GM23338 (cell line): ENCODE measurements at regions not wholly inside any gene's neighbourhood (a gene's known extent, or its start where the extent isn't known, plus 50 kb on each side); places are given as distances from the start of the nearest gene placed in this dataset.

Source experiments
- ATAC-seq: fragments of 200-7000 bp; cut with Tn5 transposase; 3 replicates; pipeline ENCODE4 v1.9.1; 2020
- DNase-seq: peaks from one replicate; pipeline ENCODE4 v3.0.0-alpha.2; 2015; ENCODE audit warnings: low spot score
- H2AFZ ChIP-seq: fragments of 200-600 bp; sonication (generic); 2 replicates; pipeline ENCODE4 v1.8.0; 2016; ENCODE audit warnings: antibody characterized with exemption, mild to moderate bottlenecking, moderate library complexity
- H3F3A ChIP-seq: fragments of 200-600 bp; sonication (generic); replicated peaks from 2 replicates; pipeline ENCODE4 v1.8.0; 2017; ENCODE audit warnings: antibody characterized with exemption, mixed run types, low read depth
- H3K27ac ChIP-seq: fragments of 200-600 bp; sonication (generic); 2 replicates; pipeline ENCODE4 v1.6.1; 2016; ENCODE audit warnings: low read depth
- H3K27me3 ChIP-seq: fragments of 200-600 bp; sonication (generic); 2 replicates; pipeline ENCODE4 v1.8.0; 2016; ENCODE audit warnings: mild to moderate bottlenecking, mixed run types, moderate library complexity; ENCODE audit not compliant: insufficient read depth
- H3K36me3 ChIP-seq: fragments of 200-600 bp; sonication (generic); 2 replicates; pipeline ENCODE4 v1.8.0; 2016; ENCODE audit warnings: mild to moderate bottlenecking; ENCODE audit not compliant: insufficient read depth
- H3K4me1 ChIP-seq: fragments of 200-600 bp; sonication (generic); 2 replicates; pipeline ENCODE4 v1.8.0; 2016; ENCODE audit warnings: mild to moderate bottlenecking, moderate library complexity; ENCODE audit not compliant: insufficient read depth
- H3K4me2 ChIP-seq: fragments of 200-600 bp; sonication (generic); 2 replicates; pipeline ENCODE4 v1.7.1; 2017; ENCODE audit warnings: mixed run types
- H3K4me3 ChIP-seq: fragments of 200-600 bp; sonication (generic); 2 replicates; pipeline ENCODE4 v1.6.1; 2016; ENCODE audit warnings: mixed run types
- H3K79me2 ChIP-seq: fragments of 200-600 bp; sonication (generic); replicated peaks from 2 replicates; pipeline ENCODE4 v1.8.0; 2017; ENCODE audit warnings: mild to moderate bottlenecking; ENCODE audit not compliant: insufficient read depth
- H3K9me2 ChIP-seq: fragments of 200-600 bp; sonication (generic); 2 replicates; pipeline ENCODE4 v1.8.0; 2017; ENCODE audit not compliant: insufficient read depth
- H4K20me1 ChIP-seq: fragments of 200-600 bp; sonication (generic); replicated peaks from 2 replicates; pipeline ENCODE4 v1.8.0; 2017; ENCODE audit warnings: mild to moderate bottlenecking; ENCODE audit not compliant: insufficient read depth
- H3K27ac Mint-ChIP-seq: 2 replicates; pipeline ENCODE4 v1.8.0; 2020; ENCODE audit warnings: inconsistent platforms, mild to moderate bottlenecking, moderate library complexity, mixed read lengths
- H3K27me3 Mint-ChIP-seq: 3 replicates; pipeline ENCODE4 v1.8.0; 2022; ENCODE audit warnings: low read depth, mild to moderate bottlenecking, moderate library complexity, mixed read lengths, inconsistent platforms; ENCODE audit not compliant: insufficient read depth, poor library complexity
- H3K36me3 Mint-ChIP-seq: 3 replicates; pipeline ENCODE4 v1.8.0; 2021; ENCODE audit warnings: low read depth, mild to moderate bottlenecking, inconsistent platforms, moderate library complexity, mixed read lengths
- H3K4me1 Mint-ChIP-seq: 3 replicates; pipeline ENCODE4 v1.8.0; 2020; ENCODE audit warnings: mild to moderate bottlenecking, inconsistent platforms, mixed read lengths
- H3K4me3 Mint-ChIP-seq: 3 replicates; pipeline ENCODE4 v1.8.0; 2021; ENCODE audit warnings: moderate library complexity, mild to moderate bottlenecking, inconsistent platforms, mixed read lengths
- H3K9me3 Mint-ChIP-seq: 3 replicates; pipeline ENCODE4 v1.8.0; 2020; ENCODE audit warnings: moderate library complexity, mild to moderate bottlenecking, inconsistent platforms, mixed read lengths
- CREB1 ChIP-seq: fragments of 250-450 bp; sonication (Bioruptor Pico); IDR thresholded peaks from 2 replicates; pipeline ENCODE4 v1.5.0; 2020; ENCODE audit warnings: low read depth, mild to moderate bottlenecking, moderate library complexity
- CTCF ChIP-seq, 2 experiments: fragments of 200-600 bp in 1 of 2; sonication (generic) in 1 of 2; conservative IDR thresholded peaks; 2 replicates each; pipeline versions ENCODE4 v1.5.1 to v1.6.1; 2016 to 2017; ENCODE audit warnings: antibody characterized with exemption in 2 of 2, low read depth in 2 of 2, mild to moderate bottlenecking in 2 of 2, moderate library complexity in 1 of 2
- EZH2 ChIP-seq: fragments of 200-600 bp; sonication (generic); IDR thresholded peaks from one replicate; pipeline ENCODE4 v1.8.0; 2017; ENCODE audit warnings: antibody characterized with exemption, mild to moderate bottlenecking, low read depth; ENCODE audit not compliant: unreplicated experiment
- EZH2phosphoT487 ChIP-seq: fragments of 200-600 bp; sonication (generic); IDR thresholded peaks from one replicate; pipeline ENCODE4 v1.8.1; 2018; ENCODE audit warnings: antibody characterized with exemption; ENCODE audit not compliant: unreplicated experiment
- JUNB ChIP-seq: IDR thresholded peaks from one replicate; pipeline ENCODE4 v1.6.1; 2016; ENCODE audit warnings: antibody characterized with exemption; ENCODE audit not compliant: unreplicated experiment
- NANOG ChIP-seq: IDR thresholded peaks from 2 replicates; pipeline ENCODE4 v1.6.1; 2016; ENCODE audit warnings: antibody characterized with exemption, borderline replicate concordance
- POLR2AphosphoS5 ChIP-seq: IDR thresholded peaks from 2 replicates; pipeline ENCODE4 v1.6.1; 2016; ENCODE audit warnings: antibody characterized with exemption, low read depth
- REST ChIP-seq: IDR thresholded peaks from one replicate; pipeline ENCODE4 v1.6.1; 2018; ENCODE audit warnings: antibody characterized with exemption; ENCODE audit not compliant: unreplicated experiment
- STAT1 ChIP-seq: IDR thresholded peaks from one replicate; pipeline ENCODE4 v1.6.1; 2016; ENCODE audit warnings: antibody characterized with exemption; ENCODE audit not compliant: unreplicated experiment
- ZNF114 ChIP-seq: fragments of 250-450 bp; sonication (Bioruptor Pico); IDR thresholded peaks from 2 replicates; pipeline ENCODE4 v1.5.0; 2020; ENCODE audit warnings: mild to moderate bottlenecking, moderate library complexity
- ZNF331 ChIP-seq: fragments of 250-450 bp; sonication (Bioruptor Pico); IDR thresholded peaks from 2 replicates; pipeline ENCODE4 v1.5.0; 2020; ENCODE audit warnings: low read depth, mild to moderate bottlenecking, moderate library complexity
- TF ChIP-seq, protein P1 (sequence below): fragments of 250-450 bp; sonication (Bioruptor Pico); IDR thresholded peaks from 2 replicates; pipeline ENCODE4 v1.5.0; 2020; ENCODE audit warnings: mild to moderate bottlenecking, moderate library complexity
- TF ChIP-seq, protein P2 (sequence below): IDR thresholded peaks from 2 replicates; pipeline ENCODE4 v1.6.1; 2016; ENCODE audit warnings: antibody characterized with exemption

DNA sequence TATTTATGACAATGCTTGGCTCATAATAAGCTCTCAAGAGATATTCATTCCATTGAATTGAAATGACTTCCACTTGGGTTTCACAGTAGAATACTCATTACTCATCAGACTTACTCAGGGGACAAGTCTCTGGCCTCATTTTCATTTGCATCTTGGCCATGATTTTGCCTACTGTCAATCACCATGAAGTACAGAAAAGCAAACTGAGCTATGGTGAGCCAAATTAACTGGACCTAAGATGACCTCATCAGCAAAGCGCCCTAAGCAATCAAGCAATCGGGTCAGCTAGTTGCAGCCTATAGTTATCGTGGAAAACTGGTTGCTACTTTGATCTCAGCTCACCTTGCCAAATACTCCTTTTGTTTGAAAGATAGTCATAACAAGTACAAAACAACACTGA lies 494.7 kb upstream of the SLC35B3 start:
- TF ChIP-seq EZH2 (no peak), REST (no peak), ZNF331 (CRISPR knock-in tag) (no peak), CREB1 (CRISPR knock-in tag) (no peak), EZH2phosphoT487 (no peak), NANOG (no peak), STAT1 (no peak), POLR2AphosphoS5 (no peak), CTCF (conservative IDR thresholded peaks at IDR 0.05; ENCODE audit: low read depth in 2 of 2) (no peak), JUNB (no peak), ZNF114 (CRISPR knock-in tag) (no peak)
- TF ChIP-seq, protein P1, sequence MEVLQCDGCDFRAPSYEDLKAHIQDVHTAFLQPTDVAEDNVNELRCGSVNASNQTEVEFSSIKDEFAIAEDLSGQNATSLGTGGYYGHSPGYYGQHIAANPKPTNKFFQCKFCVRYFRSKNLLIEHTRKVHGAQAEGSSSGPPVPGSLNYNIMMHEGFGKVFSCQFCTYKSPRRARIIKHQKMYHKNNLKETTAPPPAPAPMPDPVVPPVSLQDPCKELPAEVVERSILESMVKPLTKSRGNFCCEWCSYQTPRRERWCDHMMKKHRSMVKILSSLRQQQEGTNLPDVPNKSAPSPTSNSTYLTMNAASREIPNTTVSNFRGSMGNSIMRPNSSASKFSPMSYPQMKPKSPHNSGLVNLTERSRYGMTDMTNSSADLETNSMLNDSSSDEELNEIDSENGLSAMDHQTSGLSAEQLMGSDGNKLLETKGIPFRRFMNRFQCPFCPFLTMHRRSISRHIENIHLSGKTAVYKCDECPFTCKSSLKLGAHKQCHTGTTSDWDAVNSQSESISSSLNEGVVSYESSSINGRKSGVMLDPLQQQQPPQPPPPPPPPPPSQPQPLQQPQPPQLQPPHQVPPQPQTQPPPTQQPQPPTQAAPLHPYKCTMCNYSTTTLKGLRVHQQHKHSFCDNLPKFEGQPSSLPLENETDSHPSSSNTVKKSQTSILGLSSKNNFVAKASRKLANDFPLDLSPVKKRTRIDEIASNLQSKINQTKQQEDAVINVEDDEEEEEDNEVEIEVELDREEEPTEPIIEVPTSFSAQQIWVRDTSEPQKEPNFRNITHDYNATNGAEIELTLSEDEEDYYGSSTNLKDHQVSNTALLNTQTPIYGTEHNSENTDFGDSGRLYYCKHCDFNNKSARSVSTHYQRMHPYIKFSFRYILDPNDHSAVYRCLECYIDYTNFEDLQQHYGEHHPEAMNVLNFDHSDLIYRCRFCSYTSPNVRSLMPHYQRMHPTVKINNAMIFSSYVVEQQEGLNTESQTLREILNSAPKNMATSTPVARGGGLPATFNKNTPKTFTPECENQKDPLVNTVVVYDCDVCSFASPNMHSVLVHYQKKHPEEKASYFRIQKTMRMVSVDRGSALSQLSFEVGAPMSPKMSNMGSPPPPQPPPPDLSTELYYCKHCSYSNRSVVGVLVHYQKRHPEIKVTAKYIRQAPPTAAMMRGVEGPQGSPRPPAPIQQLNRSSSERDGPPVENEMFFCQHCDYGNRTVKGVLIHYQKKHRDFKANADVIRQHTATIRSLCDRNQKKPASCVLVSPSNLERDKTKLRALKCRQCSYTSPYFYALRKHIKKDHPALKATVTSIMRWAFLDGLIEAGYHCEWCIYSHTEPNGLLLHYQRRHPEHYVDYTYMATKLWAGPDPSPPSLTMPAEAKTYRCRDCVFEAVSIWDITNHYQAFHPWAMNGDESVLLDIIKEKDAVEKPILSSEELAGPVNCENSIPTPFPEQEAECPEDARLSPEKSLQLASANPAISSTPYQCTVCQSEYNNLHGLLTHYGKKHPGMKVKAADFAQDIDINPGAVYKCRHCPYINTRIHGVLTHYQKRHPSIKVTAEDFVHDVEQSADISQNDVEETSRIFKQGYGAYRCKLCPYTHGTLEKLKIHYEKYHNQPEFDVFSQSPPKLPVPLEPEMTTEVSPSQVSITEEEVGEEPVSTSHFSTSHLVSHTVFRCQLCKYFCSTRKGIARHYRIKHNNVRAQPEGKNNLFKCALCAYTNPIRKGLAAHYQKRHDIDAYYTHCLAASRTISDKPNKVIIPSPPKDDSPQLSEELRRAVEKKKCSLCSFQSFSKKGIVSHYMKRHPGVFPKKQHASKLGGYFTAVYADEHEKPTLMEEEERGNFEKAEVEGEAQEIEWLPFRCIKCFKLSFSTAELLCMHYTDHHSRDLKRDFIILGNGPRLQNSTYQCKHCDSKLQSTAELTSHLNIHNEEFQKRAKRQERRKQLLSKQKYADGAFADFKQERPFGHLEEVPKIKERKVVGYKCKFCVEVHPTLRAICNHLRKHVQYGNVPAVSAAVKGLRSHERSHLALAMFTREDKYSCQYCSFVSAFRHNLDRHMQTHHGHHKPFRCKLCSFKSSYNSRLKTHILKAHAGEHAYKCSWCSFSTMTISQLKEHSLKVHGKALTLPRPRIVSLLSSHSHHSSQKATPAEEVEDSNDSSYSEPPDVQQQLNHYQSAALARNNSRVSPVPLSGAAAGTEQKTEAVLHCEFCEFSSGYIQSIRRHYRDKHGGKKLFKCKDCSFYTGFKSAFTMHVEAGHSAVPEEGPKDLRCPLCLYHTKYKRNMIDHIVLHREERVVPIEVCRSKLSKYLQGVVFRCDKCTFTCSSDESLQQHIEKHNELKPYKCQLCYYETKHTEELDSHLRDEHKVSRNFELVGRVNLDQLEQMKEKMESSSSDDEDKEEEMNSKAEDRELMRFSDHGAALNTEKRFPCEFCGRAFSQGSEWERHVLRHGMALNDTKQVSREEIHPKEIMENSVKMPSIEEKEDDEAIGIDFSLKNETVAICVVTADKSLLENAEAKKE, result no peak
- TF ChIP-seq, protein P2, sequence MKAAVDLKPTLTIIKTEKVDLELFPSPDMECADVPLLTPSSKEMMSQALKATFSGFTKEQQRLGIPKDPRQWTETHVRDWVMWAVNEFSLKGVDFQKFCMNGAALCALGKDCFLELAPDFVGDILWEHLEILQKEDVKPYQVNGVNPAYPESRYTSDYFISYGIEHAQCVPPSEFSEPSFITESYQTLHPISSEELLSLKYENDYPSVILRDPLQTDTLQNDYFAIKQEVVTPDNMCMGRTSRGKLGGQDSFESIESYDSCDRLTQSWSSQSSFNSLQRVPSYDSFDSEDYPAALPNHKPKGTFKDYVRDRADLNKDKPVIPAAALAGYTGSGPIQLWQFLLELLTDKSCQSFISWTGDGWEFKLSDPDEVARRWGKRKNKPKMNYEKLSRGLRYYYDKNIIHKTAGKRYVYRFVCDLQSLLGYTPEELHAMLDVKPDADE, result no peak
- no peaks in the 10 kb centered on the region for H3K4me1 Mint-ChIP-seq
- Histone ChIP-seq H3K9me2 (no peaks in the 10 kb centered on the region), H3K27me3 (no peaks in the 10 kb centered on the region), H3K27ac (no peak overlapping the region), H2AFZ (no peak overlapping the region), H3K4me2 (no peak overlapping the region), H3K4me3 (no peak overlapping the region), H3K4me1 (no peaks in the 10 kb centered on the region), H3K36me3 (no peaks in the 10 kb centered on the region), H3F3A (no peaks in the 10 kb centered on the region), H4K20me1 (no peaks in the 10 kb centered on the region), H3K79me2 (no peaks in the 10 kb centered on the region)
- H3K27ac Mint-ChIP-seq, result no peak overlapping the region
- ATAC-seq (no peak), DNase-seq (no peak)
- no peaks in the 10 kb centered on the region for H3K27me3 Mint-ChIP-seq
- H3K9me3 Mint-ChIP-seq, result no peaks in the 10 kb centered on the region
- H3K4me3 Mint-ChIP-seq, result no peak overlapping the region
- H3K36me3 Mint-ChIP-seq, result no peaks in the 10 kb centered on the region
